Tibial nerve (tissue), 4 donors: ENCODE measurements at regions not wholly inside any gene's neighbourhood (a gene's known extent, or its start where the extent isn't known, plus 50 kb on each side); places are given as distances from the start of the nearest gene placed in this dataset.

Source experiments
- DNase-seq, 2 donors: peaks; one replicate each; pipeline ENCODE4 v3.0.0-alpha.2; 2019; ENCODE audit warnings: low spot score in 2 of 2
- H3K27ac ChIP-seq, 4 donors: fragments of 200-600 bp; sonication (generic) in 3 of 4; one replicate each; pipeline ENCODE4 v1.5.1; 2017 to 2019; ENCODE audit warnings: mild to moderate bottlenecking in 1 of 4
- H3K27me3 ChIP-seq, 2 donors: fragments of 200-600 bp; sonication (generic) in 1 of 2; one replicate each; pipeline versions ENCODE4 v1.5.1 to v1.6.0; 2017 to 2019
- H3K36me3 ChIP-seq, 3 donors: fragments of 200-600 bp; sonication (generic); one replicate each; pipeline ENCODE4 v1.5.1; 2018 to 2019
- H3K4me1 ChIP-seq, 4 donors: fragments of 200-600 bp; sonication (generic) in 3 of 4; one replicate each; pipeline ENCODE4 v1.5.1; 2017 to 2019
- H3K4me3 ChIP-seq, 4 donors: fragments of 200-600 bp; sonication (generic) in 3 of 4; one replicate each; pipeline ENCODE4 v1.5.1; 2017 to 2019; ENCODE audit warnings: mild to moderate bottlenecking in 1 of 4, moderate library complexity in 1 of 4
- H3K9me3 ChIP-seq, 4 donors: fragments of 200-600 bp; sonication (generic) in 3 of 4; one replicate each; pipeline ENCODE4 v1.5.1; 2017 to 2019
- CTCF ChIP-seq, 5 experiments: fragments of 200-600 bp in 3 of 5; fragments of 450-650 bp in 2 of 5; sonication (generic) in 3 of 5; IDR thresholded peaks; one replicate each; pipeline ENCODE4 v1.5.1; 2016 to 2019; ENCODE audit warnings: antibody characterized with exemption in 5 of 5, mild to moderate bottlenecking in 3 of 5, moderate library complexity in 2 of 5
- EP300 ChIP-seq, 2 donors: sonication (generic); formaldehyde crosslinking; IDR thresholded peaks; one replicate each; pipeline ENCODE4 v1.6.1; 2017; ENCODE audit warnings: antibody characterized with exemption in 2 of 2, mild to moderate bottlenecking in 1 of 2
- POLR2A ChIP-seq, 2 donors: fragments of 450-650 bp; IDR thresholded peaks; one replicate each; pipeline ENCODE4 v1.6.1; 2017; ENCODE audit warnings: antibody characterized with exemption in 2 of 2, mild to moderate bottlenecking in 2 of 2, moderate library complexity in 2 of 2
- whole genome bisulfite sequencing, 2 donors: methylation state at CpG; one replicate each; pipeline ENCODE4 v1.1.5; 2018; 5-methylcytosine and 5-hydroxymethylcytosine counted together

GRCh38 chr2:126177479-126177878, 478.5 kb upstream of the GYPC start:
- Histone ChIP-seq H3K9me3 (no peaks in the 10 kb centered on the region), H3K4me1 (no peaks in the 10 kb centered on the region), H3K4me3 (no peak overlapping the region), H3K27ac (no peak overlapping the region), H3K27me3 (no peaks in the 10 kb centered on the region), H3K36me3 (no peaks in the 10 kb centered on the region)
- no peak for DNase-seq
- 88 to 93% methylated on average over 2 of the region's 2 CpGs for WGBS, 2 donors
- TF ChIP-seq POLR2A (IDR thresholded peaks at IDR 0.05), result no peak
- TF ChIP-seq CTCF (IDR thresholded peaks at IDR 0.05), result no peak
- TF ChIP-seq EP300 (IDR thresholded peaks at IDR 0.05), result no peak

- Histone ChIP-seq H3K9me3 (no peaks in the 10 kb centered on the region), H3K4me1 (no peaks in the 10 kb centered on the region), H3K27me3 (no peaks in the 10 kb centered on the region), H3K36me3 (no peaks in the 10 kb centered on the region), H3K27ac (no peak overlapping the region), H3K4me3 (no peak overlapping the region)
- WGBS, 2 donors, result 72 to 75% methylated on average over 4 of the region's 4 CpGs
- DNase-seq, result no peak
- TF ChIP-seq POLR2A (IDR thresholded peaks at IDR 0.05) (no peak), CTCF (IDR thresholded peaks at IDR 0.05) (no peak), EP300 (IDR thresholded peaks at IDR 0.05) (no peak)
Observed at GRCh38 chr2:126187668-126188067, 468.3 kb upstream of the GYPC start.

- Histone ChIP-seq H3K36me3 (no peaks in the 10 kb centered on the region), H3K4me3 (no peak overlapping the region), H3K4me1 (no peaks in the 10 kb centered on the region), H3K27ac (no peak overlapping the region), H3K27me3 (no peaks in the 10 kb centered on the region), H3K9me3 (no peaks in the 10 kb centered on the region)
- DNase-seq, result no peak
- TF ChIP-seq CTCF (IDR thresholded peaks at IDR 0.05), result no peak
- no peak for TF ChIP-seq EP300 (IDR thresholded peaks at IDR 0.05)
- no peak for TF ChIP-seq POLR2A (IDR thresholded peaks at IDR 0.05)
- 84 to 89% methylated on average over 4 of the region's 4 CpGs for WGBS, 2 donors
Observed at GRCh38 chr2:126189527-126189926, 466.4 kb upstream of the GYPC start.

DNA sequence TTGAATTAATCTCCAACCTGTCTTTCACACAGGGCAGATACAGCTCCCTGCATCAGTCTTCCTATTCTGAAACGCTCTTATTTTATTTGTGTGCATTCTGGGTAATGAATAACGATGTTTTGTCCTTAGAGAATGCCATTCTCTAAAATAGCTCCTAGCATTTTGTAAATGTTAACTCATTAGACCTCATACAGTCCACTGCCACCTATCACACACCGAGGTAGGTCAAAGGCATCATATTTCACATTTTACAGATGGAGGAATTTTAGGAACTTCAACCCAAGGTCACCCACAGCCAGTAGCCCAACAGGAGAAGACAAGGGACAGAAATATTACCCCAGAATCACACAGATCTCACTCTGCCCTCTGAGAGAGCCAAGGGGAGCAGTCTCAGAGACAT, 455.4 kb upstream of the GYPC start:
- H3K4me1 ChIP-seq, result no peaks in the 10 kb centered on the region
- H3K9me3 ChIP-seq, result no peaks in the 10 kb centered on the region
- no peak overlapping the region for H3K4me3 ChIP-seq
- no peak overlapping the region for H3K27ac ChIP-seq
- TF ChIP-seq POLR2A (IDR thresholded peaks at IDR 0.05) (no peak), CTCF (IDR thresholded peaks at IDR 0.05) (no peak), EP300 (IDR thresholded peaks at IDR 0.05) (no peak)
- no peaks in the 10 kb centered on the region for H3K27me3 ChIP-seq
- no peak for DNase-seq
- 20 to 46% methylated on average over 3 of the region's 3 CpGs for WGBS, 2 donors
- H3K36me3 ChIP-seq, result no peaks in the 10 kb centered on the region

GRCh38 chr2:126208266-126208665, 447.7 kb upstream of the GYPC start:
- Histone ChIP-seq H3K27ac (no peak overlapping the region), H3K4me3 (no peak overlapping the region), H3K4me1 (no peaks in the 10 kb centered on the region), H3K27me3 (no peaks in the 10 kb centered on the region), H3K36me3 (no peaks in the 10 kb centered on the region), H3K9me3 (no peaks in the 10 kb centered on the region)
- no peak for TF ChIP-seq POLR2A (IDR thresholded peaks at IDR 0.05)
- no peak for TF ChIP-seq EP300 (IDR thresholded peaks at IDR 0.05)
- TF ChIP-seq CTCF (IDR thresholded peaks at IDR 0.05), result no peak
- WGBS, 2 donors, result 45 to 51% methylated on average over 3 of the region's 3 CpGs
- no peak for DNase-seq
